CD4-positive, alpha-beta T cell treated with Interleukin-10 for 1 hour (primary cell): ENCODE measurements at regions not wholly inside any gene's neighbourhood (a gene's known extent, or its start where the extent isn't known, plus 50 kb on each side); places are given as distances from the start of the nearest gene placed in this dataset.
"Not testable (repeated sequence)": the region's sequence is repeated elsewhere in the genome, so short reads cannot be mapped to it uniquely, and the experiment has no call there.

ENCODE experiments used
- DNase-seq: peaks from one replicate; pipeline ENCODE4 v3.0.0-alpha.2; 2020

DNA sequence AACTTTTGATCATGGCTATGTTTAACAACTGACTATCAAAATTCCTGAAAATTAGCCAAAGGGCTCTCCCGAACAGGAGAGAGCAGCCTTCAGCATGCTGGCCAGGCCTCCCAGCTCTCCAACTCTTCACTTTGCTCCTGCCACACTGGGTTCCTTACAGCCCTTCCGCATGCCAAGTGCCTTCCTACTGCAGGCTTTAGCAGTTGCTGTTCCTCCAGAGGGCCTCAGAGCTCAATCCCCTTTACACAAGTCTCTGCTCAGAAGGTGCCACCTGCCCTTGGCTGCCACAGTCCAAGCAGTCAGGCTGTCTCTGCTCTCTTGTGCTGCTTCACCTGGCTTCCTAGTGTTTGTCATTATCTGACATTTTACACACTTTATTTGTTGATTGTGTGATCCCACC lies 553.1 kb upstream of the PPP2R3A start:
- DNase-seq: no peak

DNA sequence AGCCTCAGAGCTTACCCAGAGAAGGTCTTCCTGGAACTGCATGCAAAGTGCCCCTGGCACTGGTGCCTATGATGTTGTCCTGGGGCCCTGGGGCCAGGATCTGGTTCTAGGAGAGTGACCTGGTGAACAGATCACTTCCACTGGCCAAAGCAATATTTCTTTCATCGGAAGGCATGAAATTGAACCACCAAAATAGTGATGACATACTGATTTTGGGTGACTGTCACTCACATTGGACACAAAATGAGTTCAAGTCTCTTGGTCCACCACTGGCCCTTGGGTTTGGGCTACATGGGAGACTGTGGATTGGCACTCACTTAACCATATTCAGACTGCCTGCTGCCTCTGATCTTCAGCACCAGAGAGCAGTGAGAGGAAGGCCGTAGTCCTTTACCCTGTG lies 549.3 kb upstream of the PPP2R3A start:
- DNase-seq: no peak

DNA sequence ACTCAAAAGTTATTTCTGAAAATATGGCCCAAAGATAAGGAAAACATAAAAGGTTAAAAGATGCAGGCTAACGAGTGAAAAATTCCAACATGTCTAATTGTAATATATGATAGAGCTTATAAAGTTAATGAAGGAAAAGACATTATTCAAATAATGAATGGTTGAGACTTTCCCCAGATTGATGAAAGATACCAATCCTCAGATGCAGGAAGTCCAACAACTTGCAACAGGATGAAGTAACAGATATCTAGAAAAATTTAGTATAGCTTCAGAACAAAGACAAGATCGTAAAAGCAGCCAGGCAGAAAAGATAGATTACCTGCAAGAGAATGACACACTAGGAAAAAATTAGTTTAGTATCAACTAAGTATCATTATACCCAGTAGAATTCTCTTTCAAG lies 546.4 kb upstream of the PPP2R3A start:
- no peak for DNase-seq

DNA sequence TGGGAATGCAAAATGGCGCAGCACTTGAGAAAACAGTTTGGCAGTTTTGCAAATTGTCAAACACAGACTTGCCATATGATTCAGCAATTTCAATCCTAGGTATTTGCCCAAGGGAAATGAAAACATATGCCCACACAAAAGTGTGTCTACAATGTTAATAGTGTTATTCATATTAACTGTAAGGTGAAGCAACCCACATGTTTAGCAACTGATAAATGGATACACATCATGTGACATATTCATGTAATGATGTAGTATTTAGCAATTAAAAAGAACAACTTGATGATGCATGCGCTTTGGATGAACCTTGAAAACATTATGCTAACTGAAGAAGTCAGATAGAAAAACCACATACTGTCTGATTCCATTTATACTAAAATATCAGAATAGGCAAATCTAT lies 539.0 kb upstream of the PPP2R3A start:
- DNase-seq: no peak

DNA sequence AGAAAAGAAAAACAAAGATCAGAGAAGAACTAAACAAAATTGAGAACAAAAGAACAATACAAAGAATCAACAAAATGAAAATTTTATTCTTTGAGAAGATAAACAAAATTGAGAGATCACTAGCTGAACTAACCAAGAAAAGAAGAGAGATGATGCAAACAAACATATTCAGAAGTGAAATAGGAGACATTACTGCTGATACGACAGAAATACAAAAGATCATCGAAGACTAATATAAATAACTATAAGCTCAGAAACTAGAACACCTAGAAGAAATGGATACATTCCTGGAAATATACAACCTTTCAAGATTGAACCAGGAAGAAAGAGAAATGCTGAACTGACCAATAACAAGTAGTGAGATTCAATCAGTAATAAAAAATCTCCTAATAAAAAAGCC lies 533.1 kb upstream of the PPP2R3A start:
- DNase-seq: no peak

DNA sequence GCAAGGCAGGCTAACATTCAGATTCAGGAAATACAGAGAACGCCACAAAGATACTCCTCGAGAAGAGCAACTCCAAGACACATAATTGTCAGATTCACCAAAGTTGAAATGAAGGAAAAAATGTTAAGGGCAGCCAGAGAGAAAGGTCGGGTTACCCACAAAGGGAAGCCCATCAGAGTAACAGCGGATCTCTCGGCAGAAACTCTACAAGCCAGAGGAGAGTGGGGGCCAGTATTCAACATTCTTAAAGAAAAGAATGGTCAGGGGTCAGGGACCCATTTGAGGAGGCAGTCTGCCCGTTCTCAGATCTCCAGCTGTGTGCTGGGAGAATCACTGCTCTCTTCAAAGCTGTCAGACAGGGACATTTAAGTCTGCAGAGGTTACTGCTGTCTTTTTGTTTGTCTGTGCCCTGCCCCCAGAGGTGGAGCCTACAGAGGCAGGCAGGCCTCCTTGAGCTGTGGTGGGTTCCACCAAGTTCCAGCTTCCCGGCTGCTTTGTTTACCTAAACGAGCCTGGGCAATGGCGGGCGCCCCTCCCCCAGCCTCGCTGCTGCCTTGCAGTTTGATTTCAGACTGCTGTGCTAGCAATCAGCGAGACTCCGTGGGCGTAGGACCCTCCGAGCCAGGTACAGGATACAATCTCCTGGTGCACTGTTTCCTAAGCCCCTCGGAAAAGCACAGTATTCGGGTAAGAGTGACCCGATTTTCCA lies 526.5 kb upstream of the PPP2R3A start:
- DNase-seq: not testable (repeated sequence)

DNA sequence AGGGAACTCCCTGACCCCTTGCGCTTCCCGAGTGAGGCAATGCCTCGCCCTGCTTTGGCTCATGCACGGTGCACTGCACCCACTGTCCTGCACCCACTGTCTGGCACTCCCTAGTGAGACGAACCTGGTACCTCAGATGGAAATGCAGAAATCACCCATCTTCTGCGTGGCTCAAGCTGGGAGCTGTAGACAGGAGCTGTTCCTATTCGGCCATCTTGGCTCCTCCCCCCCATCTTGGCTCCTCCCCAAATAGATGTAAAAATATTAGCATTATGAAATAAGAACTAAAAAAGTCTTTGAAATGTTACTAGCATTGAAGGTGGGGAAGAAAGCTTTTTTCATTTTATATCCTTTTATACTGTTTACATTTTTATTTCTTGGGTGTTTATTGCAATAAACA lies 525.9 kb upstream of the PPP2R3A start:
- DNase-seq: not testable (repeated sequence)

DNA sequence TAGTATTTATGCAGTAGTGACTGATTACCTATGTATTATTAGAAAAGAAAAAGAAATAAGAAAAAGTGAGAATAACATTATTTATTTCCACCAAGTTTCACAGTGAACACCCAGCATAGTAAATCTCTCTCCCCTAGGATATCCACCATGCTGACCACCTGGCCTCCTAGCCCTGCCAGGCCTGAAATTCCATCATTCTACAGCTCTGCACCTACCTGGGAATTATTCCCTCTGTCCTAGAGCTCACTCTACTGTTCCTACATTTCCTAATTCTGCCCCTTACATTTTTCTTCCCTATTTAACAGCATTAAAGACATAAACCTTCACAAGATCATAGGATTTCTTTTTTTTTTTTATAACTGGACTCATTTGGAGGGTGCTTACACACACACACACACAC lies 525.3 kb upstream of the PPP2R3A start:
- no peak for DNase-seq

DNA sequence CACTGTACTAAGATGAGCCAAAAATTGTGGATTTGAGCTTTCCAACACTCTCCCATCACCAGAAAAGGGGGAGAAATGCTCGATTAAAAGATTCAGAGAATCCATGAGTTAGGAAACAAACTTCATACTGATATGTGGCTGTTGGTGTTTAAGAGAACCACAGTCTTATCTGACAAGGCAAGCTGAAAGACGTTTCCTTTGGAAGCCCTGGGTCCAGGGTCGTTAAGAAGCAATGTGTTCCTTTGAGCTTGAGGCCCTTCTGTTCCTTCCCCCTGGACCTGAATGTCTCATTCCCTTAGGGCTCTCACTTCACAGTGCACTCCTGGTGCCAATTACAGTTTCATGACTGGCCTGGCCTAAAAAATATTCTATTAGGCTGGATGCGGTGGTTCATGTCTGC lies 524.8 kb upstream of the PPP2R3A start:
- no peak for DNase-seq

DNA sequence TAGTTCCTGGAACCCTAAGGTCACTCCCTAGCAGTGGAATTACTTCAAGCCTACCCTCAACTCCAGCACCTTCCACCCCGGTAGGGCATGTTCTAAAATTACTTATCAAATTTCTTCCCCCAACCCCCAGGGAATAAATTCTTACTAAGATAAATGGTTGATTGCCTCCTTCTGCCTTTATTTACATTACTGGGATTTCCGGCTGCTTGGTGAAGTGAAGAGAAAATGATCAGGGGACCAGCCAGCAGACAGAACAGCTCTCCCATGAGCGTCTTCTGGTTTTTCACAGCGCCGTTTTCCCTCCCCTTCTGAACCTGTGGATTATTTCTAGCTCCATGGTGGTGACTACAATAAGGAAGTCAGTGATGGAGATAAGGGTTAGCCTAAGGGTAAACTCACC lies 521.5 kb upstream of the PPP2R3A start:
- DNase-seq: no peak

DNA sequence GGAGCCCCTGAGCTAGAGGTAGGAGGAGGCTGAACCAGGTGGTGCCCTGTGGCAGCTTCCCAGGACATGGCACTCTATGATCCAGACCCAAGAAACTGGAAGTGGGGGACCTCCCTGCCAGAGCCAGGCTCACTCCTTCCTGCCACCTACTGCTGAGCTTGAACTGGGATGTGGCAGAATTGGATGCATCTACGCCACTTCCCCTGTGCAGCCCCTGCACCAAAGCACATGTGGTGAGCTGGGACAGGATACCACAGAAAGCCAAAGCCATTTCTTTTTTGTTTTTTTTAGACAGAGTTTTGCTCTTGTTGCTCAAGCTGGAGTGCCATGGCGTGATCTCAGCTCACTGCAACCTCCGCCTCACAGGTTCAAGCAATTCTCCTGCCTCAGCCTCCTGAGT lies 518.0 kb upstream of the PPP2R3A start:
- no peak for DNase-seq

DNA sequence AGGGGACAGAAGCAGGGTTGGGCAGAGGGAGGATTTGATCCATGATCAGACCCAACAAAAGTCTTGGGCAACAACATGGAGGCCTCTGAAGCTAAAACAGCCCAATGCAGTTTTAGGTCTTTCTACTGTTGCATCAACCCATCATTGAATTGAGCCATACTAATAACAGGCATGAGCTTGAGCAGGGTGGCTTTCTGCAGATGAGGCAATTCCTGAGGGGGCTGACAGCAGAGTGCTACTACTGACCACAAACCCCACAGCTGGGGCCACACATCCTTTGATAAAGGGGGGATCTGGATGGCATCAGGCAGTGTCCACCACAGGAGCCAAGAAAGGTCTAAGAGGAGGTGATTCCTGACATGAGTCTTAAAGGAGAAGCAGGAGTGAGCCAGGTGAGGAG lies 517.0 kb upstream of the PPP2R3A start:
- no peak for DNase-seq

DNA sequence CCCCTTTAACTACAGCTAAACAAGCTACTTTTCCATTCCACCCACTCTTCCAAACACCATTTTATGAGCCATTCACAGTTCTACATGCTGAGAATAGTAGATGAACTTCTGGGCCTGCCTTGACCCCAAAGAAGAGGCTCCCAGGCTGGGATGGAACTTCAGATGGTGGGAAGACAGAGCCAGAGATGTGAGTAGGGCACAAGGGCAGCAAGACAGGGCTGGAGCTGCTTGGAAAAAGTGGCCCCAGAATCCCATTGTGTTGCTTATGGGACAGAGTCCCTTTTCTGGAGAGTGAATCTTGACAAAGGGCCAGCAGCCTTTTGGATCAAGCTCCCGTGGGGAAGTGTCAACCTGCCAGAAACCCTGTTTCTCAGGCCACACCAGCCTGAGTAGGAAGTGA lies 516.5 kb upstream of the PPP2R3A start:
- no peak for DNase-seq

DNA sequence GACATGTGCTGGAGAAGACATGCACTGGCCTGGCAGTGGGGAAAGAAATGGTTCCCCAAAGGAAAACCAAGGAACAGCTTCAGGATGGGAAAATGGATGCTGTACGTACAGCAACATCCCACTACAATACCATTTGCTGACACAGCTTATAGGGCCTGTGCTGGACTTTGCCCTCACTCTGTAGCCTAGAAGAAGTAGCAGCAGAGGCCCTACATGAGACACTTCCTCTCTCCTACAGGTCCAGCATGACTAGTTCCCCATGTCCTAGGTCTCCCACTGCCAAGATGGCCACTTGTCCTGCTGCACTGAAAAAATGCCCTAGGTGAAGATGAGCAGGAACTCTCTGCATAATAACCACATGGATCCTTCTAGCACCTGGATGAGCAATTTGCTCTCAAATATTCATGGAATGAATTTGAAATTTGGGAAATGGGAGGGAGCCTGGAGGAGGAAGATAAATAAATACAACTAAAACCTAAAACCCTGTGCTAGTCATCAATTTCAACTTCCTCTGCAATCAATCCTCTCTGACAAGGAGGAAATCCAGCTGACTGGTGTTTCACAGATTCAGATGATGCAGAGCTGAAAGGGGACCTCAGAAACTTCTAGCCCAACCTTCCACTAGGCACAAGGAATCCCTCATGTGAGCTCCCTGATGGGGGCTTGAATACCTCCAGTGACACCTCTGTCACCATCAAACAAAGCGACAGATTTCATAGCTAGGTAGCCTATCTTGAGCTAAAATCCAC lies 514.3 kb upstream of the PPP2R3A start:
- DNase-seq: no peak

DNA sequence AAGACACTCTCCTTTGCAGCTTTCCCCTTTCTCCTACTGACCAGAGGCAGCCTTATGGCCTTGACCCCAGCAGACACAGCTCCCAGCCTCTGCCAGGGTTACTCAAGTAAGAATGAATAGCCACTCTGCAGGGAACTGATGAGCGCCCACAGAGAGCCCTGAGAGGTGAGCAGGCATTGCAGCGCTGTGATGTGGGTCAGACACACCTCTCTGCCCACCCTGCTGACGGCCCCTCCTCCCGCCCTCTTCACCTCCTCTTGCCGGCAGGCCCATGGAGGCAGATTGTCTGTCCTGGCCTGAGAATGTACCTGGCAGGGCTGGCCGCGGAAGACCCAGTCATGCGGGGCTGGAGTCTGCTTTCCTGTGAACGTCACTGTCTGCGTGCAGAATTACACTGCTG lies 512.6 kb upstream of the PPP2R3A start:
- DNase-seq: no peak

DNA sequence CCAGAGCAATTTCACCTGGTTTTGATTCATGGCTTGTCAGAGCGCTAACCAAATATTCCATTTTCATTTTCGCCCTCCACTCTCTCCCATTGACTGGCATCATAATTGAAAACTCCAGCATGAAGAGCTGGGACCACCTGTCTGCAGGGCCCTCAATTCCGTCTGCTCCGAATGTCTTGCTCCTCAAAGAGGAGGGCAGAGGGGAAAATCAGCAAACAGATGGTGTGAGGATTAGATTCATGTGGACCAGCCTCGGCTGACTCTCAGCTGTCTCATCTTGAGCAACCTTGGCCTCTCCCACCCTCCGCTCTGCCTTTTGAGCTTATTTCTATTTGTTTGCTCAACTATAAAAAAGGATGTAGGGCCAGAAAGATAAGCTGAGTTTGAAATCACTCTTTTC lies 512.2 kb upstream of the PPP2R3A start:
- DNase-seq: no peak

DNA sequence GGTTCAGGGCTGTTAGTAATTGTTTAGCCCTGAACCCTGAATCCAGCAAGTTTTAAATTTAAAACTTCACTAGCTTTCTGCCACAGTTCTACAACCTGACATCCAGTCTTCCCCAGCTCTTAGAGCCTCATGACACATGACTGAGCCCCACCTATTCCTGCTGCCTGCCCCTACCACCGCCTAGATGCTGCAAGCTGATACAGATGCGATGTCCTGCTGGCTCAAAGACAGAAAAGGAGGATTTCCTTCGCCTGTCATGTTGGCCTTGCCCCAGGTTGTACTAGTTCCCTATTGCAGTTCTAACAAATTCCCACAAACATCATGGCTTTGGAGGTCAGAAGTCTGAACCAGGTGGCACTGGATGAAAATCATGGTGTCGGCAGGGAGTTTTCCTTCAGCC lies 510.6 kb upstream of the PPP2R3A start:
- DNase-seq: no peak

DNA sequence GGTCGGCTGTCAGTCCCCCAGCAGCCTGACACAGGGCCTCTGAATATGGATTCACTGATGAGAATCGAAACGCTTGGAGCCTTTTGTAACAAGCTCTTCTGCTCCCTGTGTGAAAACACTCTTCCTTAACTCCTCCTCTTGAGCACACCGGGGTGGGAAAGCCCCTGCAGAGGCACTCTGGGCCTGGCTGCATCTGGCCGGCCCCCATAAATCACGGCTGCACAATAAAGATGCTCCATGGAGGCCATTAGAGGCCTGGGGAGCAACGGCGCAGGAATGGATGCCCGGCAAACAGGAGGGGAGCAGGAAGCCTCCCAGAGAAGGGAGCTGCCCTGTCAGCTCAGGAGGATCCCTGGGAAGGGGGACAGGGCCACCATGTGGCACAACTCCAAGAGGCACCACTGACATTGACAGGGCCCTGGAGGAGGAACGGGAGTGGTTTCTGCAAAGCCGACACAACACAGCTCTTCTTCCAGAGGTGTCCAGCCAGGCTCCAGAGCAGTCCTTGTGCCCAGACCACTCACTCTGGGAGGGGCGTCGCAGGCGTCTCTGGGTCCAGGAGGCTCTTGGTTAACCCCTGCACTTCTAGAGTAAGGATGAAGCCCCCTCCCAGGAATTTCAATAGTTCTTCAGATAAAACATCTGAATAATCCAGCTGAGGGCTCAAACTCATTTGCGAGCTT lies 509.3 kb upstream of the PPP2R3A start:
- DNase-seq: no peak

DNA sequence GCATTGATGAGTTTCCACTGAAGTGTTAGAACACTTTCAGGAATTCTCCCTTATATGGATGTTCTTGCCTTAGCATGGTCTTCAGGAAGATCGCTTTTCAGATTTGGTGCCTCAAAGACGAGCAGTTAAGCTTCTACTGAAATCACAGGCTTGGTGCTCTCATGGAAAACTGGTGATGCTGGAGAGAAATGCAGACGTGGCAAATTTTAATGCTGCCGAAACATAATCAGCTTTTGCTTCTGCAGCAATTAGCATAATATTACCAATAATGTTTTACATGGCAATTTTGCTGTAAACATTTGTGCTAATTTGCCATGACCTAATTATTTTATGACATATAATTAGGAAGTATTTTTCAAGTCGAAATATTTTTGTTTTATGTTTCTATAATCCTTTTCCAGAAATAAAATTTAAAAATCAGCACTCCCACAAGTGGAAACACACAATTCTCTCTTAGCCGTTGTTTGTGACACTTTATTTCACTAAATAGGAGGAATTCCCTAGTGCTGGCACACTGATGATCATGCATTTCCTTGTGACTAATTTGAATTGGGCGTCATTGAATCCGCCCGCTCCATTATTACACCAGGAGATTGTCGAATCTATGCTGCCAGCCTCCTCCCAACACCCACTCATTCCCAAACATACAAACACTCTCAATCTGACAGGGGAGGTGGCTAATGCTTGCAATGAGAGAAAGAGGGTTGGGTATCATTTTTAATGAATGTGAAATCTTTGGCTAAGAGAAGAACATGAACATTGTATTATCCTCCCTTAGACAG lies 506.8 kb upstream of the PPP2R3A start:
- no peak for DNase-seq

DNA sequence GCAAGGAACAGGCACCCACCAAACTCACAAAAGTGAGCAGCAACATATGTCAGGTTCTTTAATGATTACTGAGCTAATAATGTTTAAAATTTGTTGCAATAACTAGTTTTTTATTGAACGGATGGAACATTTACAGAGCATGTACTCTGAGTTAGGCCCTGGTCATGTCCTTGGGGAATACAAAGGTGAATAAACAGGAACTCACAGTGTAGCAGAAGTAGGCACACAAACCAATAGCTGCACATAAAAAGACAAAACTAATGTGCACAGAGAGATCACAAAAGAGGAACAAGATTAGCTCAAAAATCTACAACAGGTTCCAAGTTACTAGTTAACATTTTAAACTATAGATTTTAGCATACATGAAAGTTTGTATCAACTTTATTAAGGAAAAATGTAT lies 505.3 kb upstream of the PPP2R3A start:
- no peak for DNase-seq

DNA sequence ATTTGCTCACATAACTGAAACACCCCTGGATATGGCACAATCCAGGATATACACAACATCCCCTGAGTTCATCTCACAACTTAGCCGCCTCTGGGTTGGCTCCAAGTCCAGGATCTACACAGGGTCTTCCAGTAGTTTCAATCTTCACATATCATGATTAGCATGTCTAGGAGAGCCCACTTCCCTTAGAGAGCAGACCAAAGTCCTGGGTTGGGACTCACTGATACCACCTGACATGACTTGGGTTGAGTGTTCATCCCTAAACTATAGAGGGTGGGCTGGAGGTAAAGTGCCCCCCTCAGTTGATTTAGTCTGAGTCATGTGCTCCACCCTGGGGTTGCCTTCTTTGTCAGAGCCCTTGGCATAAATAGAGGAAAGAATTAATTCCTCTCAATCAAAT lies 493.6 kb upstream of the PPP2R3A start:
- no peak for DNase-seq

DNA sequence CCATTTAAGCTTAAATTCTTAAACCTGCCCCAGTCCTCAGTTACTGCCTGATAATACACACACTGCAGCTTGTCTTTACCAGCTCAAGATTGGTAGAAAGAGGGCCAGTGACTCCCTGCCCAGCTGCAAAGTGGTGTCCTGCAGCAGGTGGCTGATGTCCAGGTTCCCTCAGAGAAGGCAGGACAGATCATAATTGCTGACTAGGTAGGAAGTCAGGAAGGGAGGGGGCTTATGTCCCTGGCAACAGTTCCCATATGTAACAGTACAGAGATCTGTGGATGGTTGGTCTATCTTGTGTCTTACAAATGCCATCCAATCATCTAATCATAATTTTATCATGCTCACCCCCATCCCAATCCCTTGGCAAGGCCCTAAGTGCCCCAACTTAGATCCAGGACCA lies 492.1 kb upstream of the PPP2R3A start:
- DNase-seq: no peak

DNA sequence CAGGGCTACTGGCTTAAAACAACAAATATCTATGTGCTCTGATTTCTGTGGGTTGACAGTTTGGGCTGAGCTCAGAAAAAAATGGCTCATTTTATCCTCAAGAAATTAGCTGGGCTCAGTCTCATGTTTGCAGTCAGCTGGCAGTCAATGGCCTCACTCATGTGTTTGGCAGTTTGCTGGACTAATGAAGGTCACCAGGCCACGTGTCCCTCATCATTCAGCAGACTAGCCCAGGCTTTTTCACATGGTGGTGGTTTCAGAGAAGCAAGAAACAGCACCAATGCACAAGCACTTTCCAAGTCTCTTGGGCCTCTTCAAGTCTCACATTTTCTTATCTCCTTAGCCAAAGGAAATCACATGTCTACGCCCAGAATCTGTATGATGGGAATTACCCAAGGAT lies 478.3 kb upstream of the PPP2R3A start:
- DNase-seq: no peak
